ENCODE measurements at regions not wholly inside any gene's neighbourhood (a gene's known extent, or its start where the extent isn't known, plus 50 kb on each side); places are given as distances from the start of the nearest gene placed in this dataset.

DNA sequence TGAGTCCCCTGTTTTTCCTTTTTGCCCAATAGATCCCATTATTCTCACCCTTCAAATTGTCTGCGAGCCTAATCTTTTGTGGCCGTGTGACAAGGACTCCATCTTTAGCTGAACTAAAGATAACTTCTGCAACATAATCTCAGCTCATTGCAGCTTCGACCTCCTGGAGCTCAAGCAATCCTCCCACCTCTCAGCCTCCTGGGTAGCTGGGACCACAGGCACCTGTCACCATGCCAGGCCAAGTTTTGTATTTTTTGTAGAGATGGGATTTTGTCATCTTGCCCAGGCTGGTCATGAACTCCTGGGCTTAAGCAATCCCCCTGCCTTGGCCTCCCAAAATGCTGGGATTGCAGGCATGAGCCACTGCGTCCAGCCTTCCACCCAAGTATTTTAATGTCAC lies 161.0 kb downstream of the GJA1 start:
- TF ChIP-seq, protein P1, sequence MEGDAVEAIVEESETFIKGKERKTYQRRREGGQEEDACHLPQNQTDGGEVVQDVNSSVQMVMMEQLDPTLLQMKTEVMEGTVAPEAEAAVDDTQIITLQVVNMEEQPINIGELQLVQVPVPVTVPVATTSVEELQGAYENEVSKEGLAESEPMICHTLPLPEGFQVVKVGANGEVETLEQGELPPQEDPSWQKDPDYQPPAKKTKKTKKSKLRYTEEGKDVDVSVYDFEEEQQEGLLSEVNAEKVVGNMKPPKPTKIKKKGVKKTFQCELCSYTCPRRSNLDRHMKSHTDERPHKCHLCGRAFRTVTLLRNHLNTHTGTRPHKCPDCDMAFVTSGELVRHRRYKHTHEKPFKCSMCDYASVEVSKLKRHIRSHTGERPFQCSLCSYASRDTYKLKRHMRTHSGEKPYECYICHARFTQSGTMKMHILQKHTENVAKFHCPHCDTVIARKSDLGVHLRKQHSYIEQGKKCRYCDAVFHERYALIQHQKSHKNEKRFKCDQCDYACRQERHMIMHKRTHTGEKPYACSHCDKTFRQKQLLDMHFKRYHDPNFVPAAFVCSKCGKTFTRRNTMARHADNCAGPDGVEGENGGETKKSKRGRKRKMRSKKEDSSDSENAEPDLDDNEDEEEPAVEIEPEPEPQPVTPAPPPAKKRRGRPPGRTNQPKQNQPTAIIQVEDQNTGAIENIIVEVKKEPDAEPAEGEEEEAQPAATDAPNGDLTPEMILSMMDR (conservative IDR thresholded peaks at IDR 0.05 in 1 of 2, IDR thresholded peaks at IDR 0.05 in 1 of 2; ENCODE audit: extremely low read depth in 1 of 2, insufficient read depth in 1 of 2, low read depth in 1 of 2, low read length in 2 of 2), result no peak
- TF ChIP-seq EZH2 (IDR thresholded peaks at IDR 0.05; ENCODE audit: borderline replicate concordance, low read length), result no peak
